DND-41 (cell line): ENCODE measurements at regions not wholly inside any gene's neighbourhood (a gene's known extent, or its start where the extent isn't known, plus 50 kb on each side); places are given as distances from the start of the nearest gene placed in this dataset.

Experiments
- EZH2 ChIP-seq: IDR thresholded peaks from 3 replicates; pipeline ENCODE4 v1.6.1; 2012; ENCODE audit warnings: borderline replicate concordance, low read depth, mild to moderate bottlenecking, moderate library complexity, low read length, inconsistent platforms; ENCODE audit not compliant: severe bottlenecking
- TF ChIP-seq, protein P1 (sequence below): IDR thresholded peaks from 2 replicates; pipeline ENCODE4 v1.5.1; 2012; ENCODE audit warnings: borderline replicate concordance, low read length, moderate library complexity, mild to moderate bottlenecking; ENCODE audit not compliant: poor library complexity, severe bottlenecking; ENCODE audit errors: extremely low read depth

DNA sequence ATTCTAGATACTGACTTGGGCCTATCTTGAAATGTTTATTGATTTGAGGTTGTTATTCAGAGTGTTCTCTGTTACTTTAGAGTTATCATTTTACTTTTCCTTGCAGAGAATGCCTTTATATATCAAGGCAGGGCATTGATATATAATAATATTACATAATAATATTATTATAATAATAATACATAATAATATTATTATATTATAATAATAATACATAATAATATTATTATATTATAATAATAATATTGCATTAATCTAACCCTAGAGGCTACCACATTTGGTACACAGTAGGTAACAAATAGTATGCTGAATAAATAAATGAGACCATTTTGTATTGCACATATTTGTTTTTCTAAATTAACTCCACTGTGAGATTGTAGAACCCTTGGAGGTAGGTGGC lies 216.3 kb downstream of the EFHB start:
- TF ChIP-seq, protein P1, sequence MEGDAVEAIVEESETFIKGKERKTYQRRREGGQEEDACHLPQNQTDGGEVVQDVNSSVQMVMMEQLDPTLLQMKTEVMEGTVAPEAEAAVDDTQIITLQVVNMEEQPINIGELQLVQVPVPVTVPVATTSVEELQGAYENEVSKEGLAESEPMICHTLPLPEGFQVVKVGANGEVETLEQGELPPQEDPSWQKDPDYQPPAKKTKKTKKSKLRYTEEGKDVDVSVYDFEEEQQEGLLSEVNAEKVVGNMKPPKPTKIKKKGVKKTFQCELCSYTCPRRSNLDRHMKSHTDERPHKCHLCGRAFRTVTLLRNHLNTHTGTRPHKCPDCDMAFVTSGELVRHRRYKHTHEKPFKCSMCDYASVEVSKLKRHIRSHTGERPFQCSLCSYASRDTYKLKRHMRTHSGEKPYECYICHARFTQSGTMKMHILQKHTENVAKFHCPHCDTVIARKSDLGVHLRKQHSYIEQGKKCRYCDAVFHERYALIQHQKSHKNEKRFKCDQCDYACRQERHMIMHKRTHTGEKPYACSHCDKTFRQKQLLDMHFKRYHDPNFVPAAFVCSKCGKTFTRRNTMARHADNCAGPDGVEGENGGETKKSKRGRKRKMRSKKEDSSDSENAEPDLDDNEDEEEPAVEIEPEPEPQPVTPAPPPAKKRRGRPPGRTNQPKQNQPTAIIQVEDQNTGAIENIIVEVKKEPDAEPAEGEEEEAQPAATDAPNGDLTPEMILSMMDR = no peak
- TF ChIP-seq EZH2 = no peak
